GM12878 (cell line): ENCODE measurements at regions not wholly inside any gene's neighbourhood (a gene's known extent, or its start where the extent isn't known, plus 50 kb on each side); places are given as distances from the start of the nearest gene placed in this dataset.

Experiments
- ATAC-seq: fragments of 200-7000 bp; cut with Tn5 transposase; 3 replicates; pipeline ENCODE4 v1.9.1; 2020; ENCODE audit warnings: mild to moderate bottlenecking, moderate library complexity
- BruUV-seq: library from RNA; stranded (reverse); fragments of 400-500 nt; replicated peaks from 2 replicates; lab custom pipeline; 2021; lab: Mats Ljungman, UMichigan
- CTCF ChIA-PET: fragments of 300-600 bp; sonication (Branson Sonifier 250); formaldehyde crosslinking; extraction: SDS; loops from one replicate; lab custom pipeline; 2021; ENCODE audit warnings: inconsistent platforms; lab: Yijun Ruan, JAX
- POLR2A ChIA-PET: fragments of 350-600 bp; formaldehyde crosslinking; extraction: SDS; loops from one replicate; lab custom pipeline; 2021; ENCODE audit warnings: inconsistent platforms; lab: Charles Lee
- RAD21 ChIA-PET: fragments of 300-600 bp; sonication (Branson Sonifier 250); formaldehyde crosslinking; loops from one replicate; lab custom pipeline; 2023; ENCODE audit warnings: antibody characterized with exemption; ENCODE audit not compliant: unreplicated experiment; lab: Charles Lee
- SMC1A ChIA-PET: fragments of 300-600 bp; sonication (Branson Sonifier 250); formaldehyde crosslinking; loops from one replicate; lab custom pipeline; 2023; ENCODE audit not compliant: unreplicated experiment, uncharacterized antibody; lab: Charles Lee
- DNase-seq: peaks from one replicate; pipeline ENCODE4 v3.0.0-alpha.2; 2011; ENCODE audit warnings: low read depth, low spot score
- FAIRE-seq: peaks from 3 replicates; lab custom pipeline; 2011; peaks lifted over from hg19 to GRCh38; lab: Jason Lieb, UNC
- H2AFZ ChIP-seq: 2 replicates; pipeline ENCODE4 v1.6.0; 2011; ENCODE audit warnings: low read depth, low read length, control low read depth; ENCODE audit not compliant: control insufficient read depth
- H3K27ac ChIP-seq: 2 replicates; pipeline ENCODE4 v1.5.1; 2011; ENCODE audit warnings: control low read depth; ENCODE audit not compliant: control insufficient read depth, insufficient read depth
- H3K27me3 ChIP-seq, 2 experiments: replicated peaks in 1 of 2; 2 replicates each; pipeline versions ENCODE4 v1.6.0 to v1.6.1; 2011; ENCODE audit warnings: low read length in 1 of 2; ENCODE audit not compliant: control insufficient read depth in 2 of 2, insufficient read depth in 2 of 2
- H3K36me3 ChIP-seq, 2 experiments: 2 replicates each; pipeline ENCODE4 v1.5.1; 2011; ENCODE audit warnings: low read length in 1 of 2; ENCODE audit not compliant: control insufficient read depth in 2 of 2, insufficient read depth in 2 of 2
- H3K4me1 ChIP-seq: 2 replicates; pipeline ENCODE4 v1.6.1; 2011; ENCODE audit warnings: mild to moderate bottlenecking, low read length, moderate library complexity, mixed read lengths; ENCODE audit not compliant: control insufficient read depth, insufficient read depth
- H3K4me2 ChIP-seq: 2 replicates; pipeline ENCODE4 v1.6.0; 2011; ENCODE audit warnings: control low read depth; ENCODE audit not compliant: control insufficient read depth, insufficient read depth
- H3K4me3 ChIP-seq: fragments of 200-600 bp; sonication (generic); 2 replicates; pipeline ENCODE4 v1.5.1; 2016
- H3K79me2 ChIP-seq: 2 replicates; pipeline ENCODE4 v1.6.0; 2011; ENCODE audit warnings: low read length; ENCODE audit not compliant: control insufficient read depth, insufficient read depth
- H3K9ac ChIP-seq: 2 replicates; pipeline ENCODE4 v1.8.0; 2011; ENCODE audit warnings: low read length, control low read depth, mixed read lengths; ENCODE audit not compliant: control insufficient read depth, insufficient read depth
- H3K9me3 ChIP-seq: replicated peaks from 3 replicates; pipeline ENCODE4 v1.5.1; 2011; ENCODE audit warnings: mild to moderate bottlenecking, low read length; ENCODE audit not compliant: control insufficient read depth, insufficient read depth
- H4K20me1 ChIP-seq: 2 replicates; pipeline ENCODE4 v1.6.0; 2011; ENCODE audit not compliant: control insufficient read depth, insufficient read depth
- BRCA1 ChIP-seq: IDR thresholded peaks from 2 replicates; pipeline ENCODE4 v1.6.1; 2011; ENCODE audit warnings: low read depth, low read length, improper control_type of control experiment
- CBFB ChIP-seq: IDR thresholded peaks from 2 replicates; pipeline ENCODE4 v1.6.1; 2016; ENCODE audit warnings: antibody characterized with exemption, low read depth
- CBX3 ChIP-seq: fragments of 200-600 bp; sonication (generic); IDR thresholded peaks from 2 replicates; pipeline ENCODE4 v1.6.1; 2016; ENCODE audit warnings: low read depth, borderline replicate concordance
- FOXM1 ChIP-seq: IDR thresholded peaks from 2 replicates; pipeline ENCODE4 v1.6.1; 2012; ENCODE audit warnings: low read depth, mild to moderate bottlenecking, inconsistent platforms, low read length, moderate library complexity
- IRF4 ChIP-seq: IDR thresholded peaks from 2 replicates; pipeline ENCODE4 v1.6.1; 2011; ENCODE audit warnings: low read depth, low read length
- KDM1A ChIP-seq: fragments of 200-600 bp; sonication (generic); IDR thresholded peaks from 2 replicates; pipeline ENCODE4 v1.6.1; 2016; ENCODE audit warnings: borderline replicate concordance
- MYC ChIP-seq: IDR thresholded peaks from 2 replicates; pipeline ENCODE4 v1.6.1; 2011; ENCODE audit warnings: mild to moderate bottlenecking, low read length, moderate library complexity, inconsistent platforms; ENCODE audit not compliant: insufficient read depth, insufficient replicate concordance, insufficient read length, severe bottlenecking
- NFYB ChIP-seq: IDR thresholded peaks from 2 replicates; pipeline ENCODE4 v1.6.1; 2011; ENCODE audit warnings: low read depth, mild to moderate bottlenecking, low read length, improper control_type of control experiment, moderate library complexity; ENCODE audit not compliant: insufficient read depth
- RAD21 ChIP-seq: IDR thresholded peaks from 2 replicates; pipeline ENCODE4 v1.6.1; 2011; ENCODE audit warnings: mild to moderate bottlenecking, low read depth, low read length, moderate library complexity; ENCODE audit not compliant: insufficient read depth
- SMAD5 ChIP-seq: IDR thresholded peaks from 2 replicates; pipeline ENCODE4 v1.6.1; 2016; ENCODE audit warnings: antibody characterized with exemption, low read depth
- SUPT20H ChIP-seq: IDR thresholded peaks from 2 replicates; pipeline ENCODE4 v1.6.1; 2011; ENCODE audit warnings: low read depth, mild to moderate bottlenecking, low read length, moderate library complexity, borderline replicate concordance; ENCODE audit not compliant: control insufficient read depth
- YBX1 ChIP-seq: fragments of 450-650 bp; IDR thresholded peaks from 2 replicates; pipeline ENCODE4 v1.6.1; 2016; ENCODE audit warnings: antibody characterized with exemption
- YY1 ChIP-seq: IDR thresholded peaks from 2 replicates; pipeline ENCODE4 v1.6.1; 2011; ENCODE audit warnings: low read depth, mild to moderate bottlenecking, low read length
- ZBTB4 ChIP-seq: fragments of 450-650 bp; formaldehyde crosslinking; IDR thresholded peaks from 2 replicates; pipeline ENCODE4 v1.4.0; 2022; ENCODE audit warnings: mild to moderate bottlenecking, moderate library complexity
- ZNF384 ChIP-seq: IDR thresholded peaks from 2 replicates; pipeline ENCODE4 v1.6.1; 2012; ENCODE audit warnings: low read depth, mild to moderate bottlenecking, low read length, improper control_type of control experiment, borderline replicate concordance
- ZSCAN29 ChIP-seq: fragments of 450-650 bp; IDR thresholded peaks from 2 replicates; pipeline ENCODE4 v1.6.1; 2017; ENCODE audit warnings: mild to moderate bottlenecking, moderate library complexity
- WGBS: methylation state at CpG from one replicate; pipeline ENCODE4 v1.1.6; 2016; ENCODE audit warnings: low lambda C conversion rate; ENCODE audit not compliant: insufficient replicate concordance, insufficient coverage; ENCODE audit errors: missing lambda C conversion rate; 5-methylcytosine and 5-hydroxymethylcytosine counted together
- in situ Hi-C: fragments of 300-500 bp; cut with MboI; formaldehyde crosslinking; loops from 9 replicates; pipeline ENCODE4 v1.14.3; 2018; ENCODE audit warnings: mixed read lengths
- intact Hi-C: fragments of 100-400 bp; cut with micrococcal nuclease; formaldehyde crosslinking; loops from one replicate; pipeline ENCODE4 v1.14.2; 2022; ENCODE audit not compliant: unreplicated experiment

DNA sequence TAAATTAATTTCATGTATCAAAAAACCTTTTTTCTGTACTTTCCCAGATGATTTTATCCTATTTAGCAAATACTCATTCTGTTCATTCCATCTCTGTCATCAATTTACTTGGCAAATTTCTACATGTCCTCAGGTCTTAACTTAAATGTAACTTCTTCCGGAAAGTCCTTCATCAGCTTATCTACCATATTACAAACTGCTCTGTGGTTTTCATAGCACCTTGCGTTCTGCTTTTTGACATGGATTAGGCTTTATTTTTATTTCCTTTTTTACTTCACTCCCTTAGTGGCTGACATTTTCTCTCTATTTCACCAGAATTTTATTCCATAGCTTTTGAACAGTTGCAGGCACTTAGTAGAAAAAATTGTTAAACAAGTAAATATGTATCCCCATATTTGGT is 1040.8 kb downstream of the TAF11L14 start:
- no peak for FAIRE-seq

GRCh38 chr5:18686253-18686652 is 1052.0 kb downstream of the TAF11L14 start:
- ChIA-PET RAD21 (interaction anchor here (0.7 to 2.9 kb wide), 2 partner anchors 12 to 1323 kb away, joined by 3 to 8 read pairs; no protein-coding TSS in a partner anchor), SMC1A (interaction anchor here (1.2 kb wide), 1 partner anchor 11 kb away, joined by 4 read pairs; no protein-coding TSS in a partner anchor), CTCF (interaction anchor here (0.6 kb wide), 1 partner anchor 1571 kb away, joined by 3 read pairs; no protein-coding TSS in a partner anchor), POLR2A (interaction anchor here (0.5 kb wide), 1 partner anchor 28 kb away, joined by 3 read pairs; no protein-coding TSS in a partner anchor)
- no peaks in the 10 kb centered on the region for H3K4me1 ChIP-seq
- FAIRE-seq (peak; percentile 59), ATAC-seq (no peak), DNase-seq (no peak)
- H3K27ac ChIP-seq = no peak overlapping the region
- no TSS peak for BruUV-seq
- intact Hi-C loops (no loop called here), in situ Hi-C loops (no loop called here)
- no peak overlapping the region for H3K4me3 ChIP-seq
- no peaks in the 10 kb centered on the region for H4K20me1 ChIP-seq
- H3K9ac ChIP-seq = no peak overlapping the region
- 68% methylated on average over 3 of the region's 3 CpGs for WGBS
- no peaks in the 10 kb centered on the region for H3K27me3 ChIP-seq
- H3K4me2 ChIP-seq = no peak overlapping the region
- no peak overlapping the region for H2AFZ ChIP-seq
- H3K36me3 ChIP-seq = no peaks in the 10 kb centered on the region
- H3K9me3 ChIP-seq = no peaks in the 10 kb centered on the region
- no peaks in the 10 kb centered on the region for H3K79me2 ChIP-seq
- TF ChIP-seq SUPT20H = no peak
- no peak for TF ChIP-seq NFYB
- TF ChIP-seq RAD21 = no peak
- TF ChIP-seq ZNF384 = no peak
- no peak for TF ChIP-seq BRCA1
- no peak for TF ChIP-seq SMAD5
- TF ChIP-seq IRF4 = no peak
- no peak for TF ChIP-seq CBX3
- no peak for TF ChIP-seq ZBTB4 (CRISPR knock-in tag)
- no peak for TF ChIP-seq MYC
- no peak for TF ChIP-seq ZSCAN29
- TF ChIP-seq KDM1A = no peak
- no peak for TF ChIP-seq YY1
- no peak for TF ChIP-seq FOXM1
- no peak for TF ChIP-seq CBFB

More for the DNA sequence above, 1040.8 kb downstream of the TAF11L14 start:
- CTCF ChIA-PET = no interaction called here
- WGBS = 0% methylated on average over 2 of the region's 2 CpGs
- no peaks in the 10 kb centered on the region for H3K27me3 ChIP-seq
- no peaks in the 10 kb centered on the region for H3K79me2 ChIP-seq
- no peak overlapping the region for H3K4me2 ChIP-seq
- POLR2A ChIA-PET = no interaction called here
- TF ChIP-seq YBX1 = no peak
- no peak overlapping the region for H3K27ac ChIP-seq
- BruUV-seq = no TSS peak
- ATAC-seq = no peak
- in situ Hi-C loops (no loop called here), intact Hi-C loops (no loop called here)
- no peak overlapping the region for H3K9ac ChIP-seq
- no peaks in the 10 kb centered on the region for H3K36me3 ChIP-seq
- H3K4me1 ChIP-seq = no peaks in the 10 kb centered on the region
- DNase-seq = no peak
- H2AFZ ChIP-seq = no peak overlapping the region
- H3K9me3 ChIP-seq = no peaks in the 10 kb centered on the region
- no peaks in the 10 kb centered on the region for H4K20me1 ChIP-seq
- no peak overlapping the region for H3K4me3 ChIP-seq
- RAD21 ChIA-PET = no interaction called here
- SMC1A ChIA-PET = interaction anchor here (0.6 to 1.1 kb wide), 3 partner anchors 11 to 1268 kb away, joined by 3 to 4 read pairs (median 3); no protein-coding TSS in a partner anchor
